KMS-11 (cell line): ENCODE measurements at regions not wholly inside any gene's neighbourhood (a gene's known extent, or its start where the extent isn't known, plus 50 kb on each side); places are given as distances from the start of the nearest gene placed in this dataset.

ENCODE experiments used
- H2AFZ ChIP-seq: fragments of 200-600 bp; sonication (generic); 2 replicates; pipeline ENCODE4 v1.6.1; 2016; ENCODE audit warnings: antibody characterized with exemption, mixed run types, low read depth
- H3K27ac ChIP-seq: fragments of 200-600 bp; sonication (generic); 2 replicates; pipeline ENCODE4 v1.6.1; 2016; ENCODE audit warnings: mild to moderate bottlenecking, mixed run types
- H3K27me3 ChIP-seq: fragments of 200-600 bp; sonication (generic); 2 replicates; pipeline ENCODE4 v1.6.1; 2017; ENCODE audit warnings: mild to moderate bottlenecking, low read depth, mixed run types, moderate library complexity; ENCODE audit not compliant: insufficient read depth
- H3K36me3 ChIP-seq: fragments of 200-600 bp; sonication (generic); 2 replicates; pipeline ENCODE4 v1.6.1; 2017; ENCODE audit warnings: mild to moderate bottlenecking, mixed run types; ENCODE audit not compliant: insufficient read depth
- H3K4me1 ChIP-seq: fragments of 200-600 bp; sonication (generic); 2 replicates; pipeline ENCODE4 v1.6.1; 2016; ENCODE audit warnings: mild to moderate bottlenecking, low read depth, mixed run types; ENCODE audit not compliant: poor library complexity, severe bottlenecking
- H3K4me2 ChIP-seq: fragments of 200-600 bp; sonication (generic); 2 replicates; pipeline ENCODE4 v1.7.0; 2016; ENCODE audit warnings: mild to moderate bottlenecking, mixed run types
- H3K4me3 ChIP-seq: fragments of 200-600 bp; sonication (generic); IDR thresholded peaks from 2 replicates; pipeline ENCODE4 v1.6.1; 2017; ENCODE audit warnings: low read depth, low read length, mixed read lengths; ENCODE audit not compliant: insufficient read depth
- H3K79me2 ChIP-seq: fragments of 200-600 bp; sonication (generic); 2 replicates; pipeline ENCODE4 v1.6.1; 2016; ENCODE audit warnings: low read depth, mixed run types; ENCODE audit not compliant: insufficient read depth
- H3K9ac ChIP-seq: fragments of 200-600 bp; sonication (generic); 2 replicates; pipeline ENCODE4 v1.6.1; 2016; ENCODE audit warnings: mild to moderate bottlenecking, mixed run types
- H4K20me1 ChIP-seq: fragments of 200-600 bp; sonication (generic); 2 replicates; pipeline ENCODE4 v1.6.1; 2016; ENCODE audit warnings: mild to moderate bottlenecking, mixed run types; ENCODE audit not compliant: insufficient read depth
- CTCF ChIP-seq: fragments of 200-600 bp; sonication (generic); conservative IDR thresholded peaks from 2 replicates; pipeline ENCODE4 v1.6.1; 2017; ENCODE audit warnings: low read depth, mild to moderate bottlenecking, antibody characterized with exemption, low read length, moderate library complexity, mixed read lengths

DNA sequence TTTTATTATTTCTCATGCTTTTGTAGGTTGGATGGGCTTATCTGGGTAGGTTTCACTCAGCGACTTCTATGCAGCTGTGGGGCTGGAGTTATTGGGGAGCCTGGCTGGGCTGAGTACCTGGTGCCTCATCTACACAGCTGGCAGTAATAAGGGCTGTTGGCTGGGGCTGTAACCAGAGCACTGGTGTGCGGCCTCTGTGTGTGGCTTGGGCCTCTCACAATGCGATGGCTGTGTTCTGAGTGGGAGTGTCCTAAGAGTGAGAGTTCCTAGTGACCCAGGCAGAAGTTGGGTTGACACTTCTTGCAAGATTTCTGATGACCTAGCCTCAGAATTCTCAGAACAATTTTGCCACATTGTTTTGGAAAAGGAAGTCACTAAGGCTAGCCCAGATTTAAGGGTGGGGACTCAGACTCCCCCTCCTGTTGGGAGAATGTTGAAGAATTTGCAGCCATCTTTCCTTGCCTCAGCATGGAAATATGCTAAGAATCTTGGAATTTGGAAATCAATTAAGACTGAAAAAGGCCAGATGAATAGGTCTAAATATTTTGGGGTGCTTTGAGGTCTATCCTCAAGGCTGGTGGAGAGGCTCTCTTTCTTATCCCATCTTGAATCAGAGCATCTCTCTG, 158.8 kb downstream of the SCP2D1 start:
- no peak for TF ChIP-seq CTCF
- no peak overlapping the region for H3K4me3 ChIP-seq
- H3K27me3 ChIP-seq: no peaks in the 10 kb centered on the region
- H3K27ac ChIP-seq: no peak overlapping the region
- H3K36me3 ChIP-seq: no peaks in the 10 kb centered on the region
- no peaks in the 10 kb centered on the region for H3K4me1 ChIP-seq
- H3K4me2 ChIP-seq: no peak overlapping the region
- no peak overlapping the region for H3K9ac ChIP-seq
- H3K79me2 ChIP-seq: no peaks in the 10 kb centered on the region
- no peak overlapping the region for H2AFZ ChIP-seq
- H4K20me1 ChIP-seq: no peaks in the 10 kb centered on the region

- H3K36me3 ChIP-seq: no peaks in the 10 kb centered on the region
- H3K4me2 ChIP-seq: no peak overlapping the region
- no peak overlapping the region for H3K9ac ChIP-seq
- no peak overlapping the region for H3K27ac ChIP-seq
- no peak overlapping the region for H3K4me3 ChIP-seq
- no peaks in the 10 kb centered on the region for H4K20me1 ChIP-seq
- no peaks in the 10 kb centered on the region for H3K4me1 ChIP-seq
- H3K27me3 ChIP-seq: no peaks in the 10 kb centered on the region
- no peaks in the 10 kb centered on the region for H3K79me2 ChIP-seq
- TF ChIP-seq CTCF: no peak
- H2AFZ ChIP-seq: no peak overlapping the region
Observed at GRCh38 chr20:18973529-18974173, 160.1 kb downstream of the SCP2D1 start.

DNA sequence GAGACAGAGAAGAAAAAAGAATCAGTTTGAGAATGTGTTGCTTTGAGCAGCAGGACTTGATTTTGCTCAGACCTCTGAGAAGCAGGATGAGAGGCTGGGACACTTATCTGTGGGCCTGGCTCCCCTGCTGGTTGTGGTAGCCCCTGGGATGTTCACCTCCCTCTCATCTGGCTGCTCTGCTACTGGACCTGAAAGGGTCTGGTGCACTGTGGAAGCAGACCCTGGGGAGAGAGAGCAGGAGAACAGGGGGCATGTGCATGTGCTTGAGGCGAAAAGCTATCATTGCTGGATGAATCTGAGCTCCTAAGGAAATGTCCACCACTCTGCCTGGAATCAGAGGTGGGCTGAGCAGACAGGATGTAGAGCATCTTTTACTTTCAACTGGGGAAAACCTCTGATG, 161.1 kb downstream of the SCP2D1 start:
- Histone ChIP-seq H3K36me3 (no peaks in the 10 kb centered on the region), H3K4me3 (no peak overlapping the region), H3K4me2 (no peak overlapping the region), H3K27ac (no peak overlapping the region), H2AFZ (no peak overlapping the region), H3K27me3 (no peaks in the 10 kb centered on the region), H3K9ac (no peak overlapping the region), H3K79me2 (no peaks in the 10 kb centered on the region), H4K20me1 (no peaks in the 10 kb centered on the region), H3K4me1 (no peaks in the 10 kb centered on the region)
- TF ChIP-seq CTCF: no peak

DNA sequence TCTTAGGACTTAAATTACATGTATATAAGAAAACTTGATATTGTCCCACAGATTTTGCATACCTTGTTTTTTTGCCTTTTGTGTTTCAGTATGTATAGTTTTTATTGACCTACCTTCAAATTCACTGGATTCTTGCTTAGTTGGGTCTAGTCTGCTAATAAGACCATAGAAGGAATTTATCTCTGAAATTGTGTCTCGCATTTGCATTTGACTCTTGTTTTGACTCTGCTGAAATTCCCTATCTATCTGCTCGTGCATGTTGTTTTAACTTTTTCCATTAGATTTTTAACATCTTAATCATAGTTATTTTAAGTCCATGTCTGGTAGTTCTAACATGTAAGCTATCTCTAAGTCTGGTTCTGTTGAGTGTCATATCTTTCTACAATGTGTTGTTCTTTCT, 163.9 kb downstream of the SCP2D1 start:
- no peaks in the 10 kb centered on the region for H4K20me1 ChIP-seq
- H3K36me3 ChIP-seq: no peaks in the 10 kb centered on the region
- no peak overlapping the region for H3K9ac ChIP-seq
- TF ChIP-seq CTCF: no peak
- no peaks in the 10 kb centered on the region for H3K27me3 ChIP-seq
- no peak overlapping the region for H3K4me3 ChIP-seq
- no peaks in the 10 kb centered on the region for H3K79me2 ChIP-seq
- no peak overlapping the region for H3K4me2 ChIP-seq
- H3K27ac ChIP-seq: no peak overlapping the region
- H2AFZ ChIP-seq: no peak overlapping the region
- H3K4me1 ChIP-seq: no peaks in the 10 kb centered on the region
